NT2/D1 (cell line): ENCODE measurements at regions not wholly inside any gene's neighbourhood (a gene's known extent, or its start where the extent isn't known, plus 50 kb on each side); places are given as distances from the start of the nearest gene placed in this dataset.
"Not testable (repeated sequence)": the region's sequence is repeated elsewhere in the genome, so short reads cannot be mapped to it uniquely, and the experiment has no call there.

Source experiments
- SUZ12 ChIP-seq: IDR thresholded peaks from 2 replicates; pipeline ENCODE4 v1.6.1; 2011; ENCODE audit not compliant: insufficient read length, insufficient read depth; ENCODE audit errors: extremely low read depth
- YY1 ChIP-seq: IDR thresholded peaks from 2 replicates; pipeline ENCODE4 v1.6.1; 2011; ENCODE audit not compliant: insufficient read length, insufficient read depth

- TF ChIP-seq YY1, SUZ12: not testable (repeated sequence)
Observed at GRCh38 chr4:101632766-101633165, 157.8 kb upstream of the BANK1 start.
